ENCODE measurements at regions not wholly inside any gene's neighbourhood (a gene's known extent, or its start where the extent isn't known, plus 50 kb on each side); places are given as distances from the start of the nearest gene placed in this dataset.

- Histone ChIP-seq H3K9me3 (ENCODE audit: control insufficient read depth, low read depth, low read length) (no peaks in the 10 kb centered on the region), H3K36me3 (ENCODE audit: control insufficient read depth in 2 of 2, extremely low read depth in 1 of 2, insufficient read depth in 2 of 2, low read length in 2 of 2) (no peaks in the 10 kb centered on the region), H3K27me3 (ENCODE audit: control insufficient read depth, extremely low read depth, insufficient read depth, low read length) (no peaks in the 10 kb centered on the region), H3K79me2 (ENCODE audit: control insufficient read depth, insufficient read depth, low read length) (no peaks in the 10 kb centered on the region), H3K4me2 (ENCODE audit: control insufficient read depth, extremely low read depth, insufficient read depth, low read depth, low read length) (no peak overlapping the region), H2AFZ (ENCODE audit: control insufficient read depth, low read length) (no peak overlapping the region), H3K27ac (ENCODE audit: control insufficient read depth, insufficient read depth, low read length) (no peak overlapping the region), H3K4me1 (ENCODE audit: control insufficient read depth, extremely low read depth, insufficient read depth, low read length) (no peaks in the 10 kb centered on the region), H4K20me1 (ENCODE audit: control insufficient read depth, extremely low read depth, insufficient read depth, low read length) (no peaks in the 10 kb centered on the region), H3K9ac (ENCODE audit: control insufficient read depth, extremely low read depth, insufficient read depth, low read length) (no peak overlapping the region), H3K9me1 (ENCODE audit: control insufficient read depth, extremely low read depth, insufficient read depth, low read length) (no peaks in the 10 kb centered on the region), H3K4me3 (ENCODE audit: control insufficient read depth in 2 of 3, extremely low read depth in 1 of 3, insufficient read depth in 2 of 3, low read depth in 1 of 3, low read length in 3 of 3) (no peak overlapping the region)
- DNase-seq (ENCODE audit: low read depth, low spot score) (no peak), FAIRE-seq (no peak)
- dilution Hi-C loops (cut with MboI; ENCODE audit: extremely low pct_ligation_motif_present, low sequenced_read_pairs) = no loop called here
- TF ChIP-seq EZH2 (IDR thresholded peaks at IDR 0.05; ENCODE audit: low read length) (no peak), CTCF (optimal IDR thresholded peaks at IDR 0.05 in 1 of 3, IDR thresholded peaks at IDR 0.05 in 1 of 3, conservative IDR thresholded peaks at IDR 0.05 in 1 of 3; ENCODE audit: extremely low read depth in 1 of 3, insufficient read depth in 2 of 3, low read length in 3 of 3) (no peak)
These were observed 471.8 kb downstream of the KDM4C start for GRCh38 chr9:7229571-7229970.

- H2AFZ ChIP-seq (ENCODE audit: control insufficient read depth, low read length) = no peak overlapping the region
- DNase-seq (ENCODE audit: low read depth, low spot score) (no peak), FAIRE-seq (no peak)
- no peak overlapping the region for H3K4me2 ChIP-seq (ENCODE audit: control insufficient read depth, extremely low read depth, insufficient read depth, low read depth, low read length)
- H3K9me1 ChIP-seq (ENCODE audit: control insufficient read depth, extremely low read depth, insufficient read depth, low read length) = no peaks in the 10 kb centered on the region
- dilution Hi-C loops (cut with MboI; ENCODE audit: extremely low pct_ligation_motif_present, low sequenced_read_pairs) = no loop called here
- H3K4me1 ChIP-seq (ENCODE audit: control insufficient read depth, extremely low read depth, insufficient read depth, low read length) = no peaks in the 10 kb centered on the region
- TF ChIP-seq EZH2 (IDR thresholded peaks at IDR 0.05; ENCODE audit: low read length) (no peak), CTCF (optimal IDR thresholded peaks at IDR 0.05 in 1 of 3, IDR thresholded peaks at IDR 0.05 in 1 of 3, conservative IDR thresholded peaks at IDR 0.05 in 1 of 3; ENCODE audit: extremely low read depth in 1 of 3, insufficient read depth in 2 of 3, low read length in 3 of 3) (no peak)
- no peak overlapping the region for H3K4me3 ChIP-seq (ENCODE audit: control insufficient read depth in 2 of 3, extremely low read depth in 1 of 3, insufficient read depth in 2 of 3, low read depth in 1 of 3, low read length in 3 of 3)
- no peaks in the 10 kb centered on the region for H3K36me3 ChIP-seq (ENCODE audit: control insufficient read depth in 2 of 2, extremely low read depth in 1 of 2, insufficient read depth in 2 of 2, low read length in 2 of 2)
- H3K9ac ChIP-seq (ENCODE audit: control insufficient read depth, extremely low read depth, insufficient read depth, low read length) = no peak overlapping the region
- no peak overlapping the region for H3K27ac ChIP-seq (ENCODE audit: control insufficient read depth, insufficient read depth, low read length)
- no peaks in the 10 kb centered on the region for H4K20me1 ChIP-seq (ENCODE audit: control insufficient read depth, extremely low read depth, insufficient read depth, low read length)
- H3K9me3 ChIP-seq (ENCODE audit: control insufficient read depth, low read depth, low read length) = no peaks in the 10 kb centered on the region
- H3K79me2 ChIP-seq (ENCODE audit: control insufficient read depth, insufficient read depth, low read length) = no peaks in the 10 kb centered on the region
- H3K27me3 ChIP-seq (ENCODE audit: control insufficient read depth, extremely low read depth, insufficient read depth, low read length) = no peaks in the 10 kb centered on the region
These were observed 471.0 kb downstream of the KDM4C start for GRCh38 chr9:7228726-7229125.

Data from keratinocyte (primary cell).